Liver (tissue), 8 donors: ENCODE measurements at regions not wholly inside any gene's neighbourhood (a gene's known extent, or its start where the extent isn't known, plus 50 kb on each side); places are given as distances from the start of the nearest gene placed in this dataset.
"Not testable (repeated sequence)": the region's sequence is repeated elsewhere in the genome, so short reads cannot be mapped to it uniquely, and the experiment has no call there.

Experiments
- DNase-seq: peaks from one replicate; pipeline ENCODE4 v3.0.0-alpha.2; 2017; ENCODE audit warnings: low spot score
- H3K27ac ChIP-seq, 2 donors: one replicate each; pipeline ENCODE4 v1.7.0; 2013; ENCODE audit warnings: inconsistent platforms in 2 of 2, low read length in 2 of 2, control low read depth in 1 of 2, low read depth in 1 of 2, mild to moderate bottlenecking in 1 of 2
- H3K27me3 ChIP-seq, 4 donors: one replicate each; pipeline versions ENCODE4 v1.6.1 to v1.7.0; 2013; ENCODE audit warnings: low read length in 3 of 4, inconsistent platforms in 1 of 4, mild to moderate bottlenecking in 1 of 4, moderate library complexity in 1 of 4; ENCODE audit not compliant: control insufficient read depth in 4 of 4, insufficient read depth in 4 of 4
- H3K36me3 ChIP-seq, 4 donors: one replicate each; pipeline versions ENCODE4 v1.6.1 to v1.7.0; 2013; ENCODE audit warnings: low read length in 3 of 4, mild to moderate bottlenecking in 3 of 4, low read depth in 1 of 4, moderate library complexity in 1 of 4; ENCODE audit not compliant: control insufficient read depth in 4 of 4, insufficient read depth in 3 of 4
- H3K4me1 ChIP-seq, 4 donors: one replicate each; pipeline versions ENCODE4 v1.6.1 to v1.7.0; 2013; ENCODE audit warnings: low read length in 3 of 4, mild to moderate bottlenecking in 3 of 4, moderate library complexity in 1 of 4; ENCODE audit not compliant: control insufficient read depth in 4 of 4, insufficient read depth in 4 of 4
- H3K4me3 ChIP-seq, 3 donors: one replicate each; pipeline versions ENCODE4 v1.6.1 to v1.7.0; 2013; ENCODE audit warnings: low read length in 3 of 3, control low read depth in 1 of 3, low read depth in 1 of 3, mild to moderate bottlenecking in 1 of 3
- H3K9ac ChIP-seq, 2 donors: one replicate each; pipeline ENCODE4 v1.7.0; 2013; ENCODE audit warnings: low read length in 2 of 2, mild to moderate bottlenecking in 2 of 2, moderate library complexity in 2 of 2, control low read depth in 1 of 2, low read depth in 1 of 2
- H3K9me3 ChIP-seq, 4 donors: one replicate each; pipeline versions ENCODE4 v1.6.1 to v1.7.0; 2013; ENCODE audit warnings: low read length in 3 of 4; ENCODE audit not compliant: control insufficient read depth in 4 of 4
- ATF3 ChIP-seq: IDR thresholded peaks from 2 replicates; pipeline ENCODE4 v1.6.1; 2016; ENCODE audit warnings: antibody characterized with exemption
- EGR1 ChIP-seq, 2 donors: IDR thresholded peaks; 2 replicates each; pipeline ENCODE4 v1.6.1; 2016 to 2018; ENCODE audit warnings: antibody characterized with exemption in 2 of 2, low read depth in 2 of 2
- FOXA1 ChIP-seq: IDR thresholded peaks from 2 replicates; pipeline ENCODE4 v1.6.1; 2016; ENCODE audit warnings: antibody characterized with exemption
- FOXA2 ChIP-seq: IDR thresholded peaks from 2 replicates; pipeline ENCODE4 v1.6.1; 2016; ENCODE audit warnings: antibody characterized with exemption
- GABPA ChIP-seq, 2 donors: IDR thresholded peaks in 1 of 2; conservative IDR thresholded peaks in 1 of 2; 2 replicates each; pipeline ENCODE4 v1.6.1; 2016; ENCODE audit warnings: antibody characterized with exemption in 2 of 2, mild to moderate bottlenecking in 1 of 2, moderate library complexity in 1 of 2
- HNF4A ChIP-seq, 2 donors: conservative IDR thresholded peaks; 2 replicates each; pipeline ENCODE4 v1.6.1; 2016; ENCODE audit warnings: antibody characterized with exemption in 2 of 2, mild to moderate bottlenecking in 2 of 2
- HNF4G ChIP-seq: IDR thresholded peaks from 2 replicates; pipeline ENCODE4 v1.6.1; 2016; ENCODE audit warnings: antibody characterized with exemption
- JUND ChIP-seq, 2 donors: IDR thresholded peaks; 2 replicates each; pipeline ENCODE4 v1.6.1; 2016; ENCODE audit warnings: antibody characterized with exemption in 2 of 2
- MAX ChIP-seq: IDR thresholded peaks from 2 replicates; pipeline ENCODE4 v1.6.1; 2016; ENCODE audit warnings: antibody characterized with exemption
- NR2F2 ChIP-seq: IDR thresholded peaks from 2 replicates; pipeline ENCODE4 v1.6.1; 2016; ENCODE audit warnings: antibody characterized with exemption
- RAD21 ChIP-seq, 2 donors: IDR thresholded peaks; 2 replicates each; pipeline ENCODE4 v1.6.1; 2016; ENCODE audit warnings: antibody characterized with exemption in 2 of 2, mild to moderate bottlenecking in 2 of 2
- RXRA ChIP-seq, 2 donors: IDR thresholded peaks; 2 replicates each; pipeline ENCODE4 v1.6.1; 2017 to 2018; ENCODE audit warnings: antibody characterized with exemption in 2 of 2, mild to moderate bottlenecking in 1 of 2
- SP1 ChIP-seq: IDR thresholded peaks from 2 replicates; pipeline ENCODE4 v1.6.1; 2018; ENCODE audit warnings: antibody characterized with exemption, mild to moderate bottlenecking
- TAF1 ChIP-seq: conservative IDR thresholded peaks from 2 replicates; pipeline ENCODE4 v1.6.1; 2016; ENCODE audit warnings: antibody characterized with exemption, mild to moderate bottlenecking
- YY1 ChIP-seq: IDR thresholded peaks from 2 replicates; pipeline ENCODE4 v1.6.1; 2016; ENCODE audit warnings: antibody characterized with exemption, mild to moderate bottlenecking
- WGBS: extraction: QIAGEN DNeasy Blood & Tissue Kit; methylation state at CpG from one replicate; pipeline ENCODE4 v1.1.7; 2013; 5-methylcytosine and 5-hydroxymethylcytosine counted together
- TF ChIP-seq, protein P1 (sequence below): IDR thresholded peaks from 2 replicates; pipeline ENCODE4 v1.6.1; 2016; ENCODE audit warnings: antibody characterized with exemption, mild to moderate bottlenecking
- TF ChIP-seq, protein P2 (sequence below): IDR thresholded peaks from 2 replicates; pipeline ENCODE4 v1.6.1; 2016; ENCODE audit warnings: antibody characterized with exemption
- TF ChIP-seq, protein P3 (sequence below): fragments of 150-350 bp; IDR thresholded peaks from 2 replicates; pipeline ENCODE4 v1.5.1; 2017; ENCODE audit warnings: improper control_type of control experiment, low read depth, low read length; ENCODE audit not compliant: missing input control
- donor health status: healthy.
- donor health status: healthy.
- donor health status: healthy.
- donor health status: healthy.
- donor health status: healthy.

GRCh38 chr2:39881948-39882347 is 102.9 kb upstream of the THUMPD2 start:
- Histone ChIP-seq H3K27ac (no peak overlapping the region), H3K4me3 (no peak overlapping the region), H3K27me3 (no peaks in the 10 kb centered on the region), H3K36me3 (no peaks in the 10 kb centered on the region), H3K9ac (no peak overlapping the region), H3K4me1 (no peaks in the 10 kb centered on the region), H3K9me3 (no peaks in the 10 kb centered on the region)
- DNase-seq: no peak
- TF ChIP-seq GABPA (IDR thresholded peaks at IDR 0.05 in 1 of 2, conservative IDR thresholded peaks at IDR 0.05 in 1 of 2) (no peak), TAF1 (no peak), FOXA2 (no peak), JUND (IDR thresholded peaks at IDR 0.05) (no peak), ATF3 (no peak)
- WGBS: 72% methylated on average over 1 of the region's 1 CpG

DNA sequence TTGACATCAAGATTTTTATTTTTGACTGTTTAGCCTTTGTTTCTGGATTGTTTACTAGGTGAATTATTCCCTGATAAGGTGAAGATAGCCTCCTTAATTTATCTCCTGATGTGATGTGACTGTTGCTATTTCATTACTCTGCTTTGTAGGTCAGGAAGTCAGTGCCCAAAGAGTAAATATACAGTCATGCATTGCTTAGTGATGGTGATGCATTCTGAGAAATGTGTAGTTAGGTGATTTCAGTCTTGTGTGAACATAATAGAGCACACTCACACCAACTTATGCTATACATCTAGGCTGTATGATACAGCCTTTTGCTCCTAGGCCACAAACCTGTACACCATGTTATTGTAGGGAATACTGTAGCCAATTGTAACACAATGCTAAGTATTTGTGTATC is 102.4 kb upstream of the THUMPD2 start:
- DNase-seq: no peak
- Histone ChIP-seq H3K9me3 (no peaks in the 10 kb centered on the region), H3K27ac (no peak overlapping the region), H3K4me3 (no peak overlapping the region), H3K27me3 (no peaks in the 10 kb centered on the region), H3K36me3 (no peaks in the 10 kb centered on the region), H3K4me1 (no peaks in the 10 kb centered on the region), H3K9ac (no peak overlapping the region)
- TF ChIP-seq FOXA2: no peak
- TF ChIP-seq RAD21 (IDR thresholded peaks at IDR 0.05): no peak

- H3K9me3 ChIP-seq, H3K4me1 ChIP-seq, H3K27ac ChIP-seq, H3K9ac ChIP-seq, H3K27me3 ChIP-seq, H3K4me3 ChIP-seq, DNase-seq, H3K36me3 ChIP-seq: not testable (repeated sequence)
- WGBS: 90% methylated on average over 2 of the region's 2 CpGs
Measured at GRCh38 chr2:39879001-39879400, 99.9 kb upstream of the THUMPD2 start.

GRCh38 chr2:39875914-39876267 is 96.8 kb upstream of the THUMPD2 start:
- H3K9me3 ChIP-seq: no peaks in the 10 kb centered on the region
- H3K4me1 ChIP-seq: no peaks in the 10 kb centered on the region
- no peak overlapping the region for H3K27ac ChIP-seq
- H3K36me3 ChIP-seq: no peaks in the 10 kb centered on the region
- no peak for DNase-seq
- H3K4me3 ChIP-seq: no peak overlapping the region
- H3K27me3 ChIP-seq: no peaks in the 10 kb centered on the region
- 65% methylated on average over 1 of the region's 1 CpG for WGBS
- H3K9ac ChIP-seq: no peak overlapping the region
- TF ChIP-seq NR2F2 (no peak), FOXA1 (no peak), HNF4A (conservative IDR thresholded peaks at IDR 0.05) (no peak), TAF1 (no peak), RAD21 (IDR thresholded peaks at IDR 0.05) (no peak), MAX (no peak), YY1 (no peak), ATF3 (no peak), JUND (IDR thresholded peaks at IDR 0.05) (no peak), EGR1 (IDR thresholded peaks at IDR 0.05; ENCODE audit: low read depth in 2 of 2) (no peak), RXRA (IDR thresholded peaks at IDR 0.05) (no peak), FOXA2 (no peak), HNF4G (no peak), SP1 (no peak)
- TF ChIP-seq, protein P1, sequence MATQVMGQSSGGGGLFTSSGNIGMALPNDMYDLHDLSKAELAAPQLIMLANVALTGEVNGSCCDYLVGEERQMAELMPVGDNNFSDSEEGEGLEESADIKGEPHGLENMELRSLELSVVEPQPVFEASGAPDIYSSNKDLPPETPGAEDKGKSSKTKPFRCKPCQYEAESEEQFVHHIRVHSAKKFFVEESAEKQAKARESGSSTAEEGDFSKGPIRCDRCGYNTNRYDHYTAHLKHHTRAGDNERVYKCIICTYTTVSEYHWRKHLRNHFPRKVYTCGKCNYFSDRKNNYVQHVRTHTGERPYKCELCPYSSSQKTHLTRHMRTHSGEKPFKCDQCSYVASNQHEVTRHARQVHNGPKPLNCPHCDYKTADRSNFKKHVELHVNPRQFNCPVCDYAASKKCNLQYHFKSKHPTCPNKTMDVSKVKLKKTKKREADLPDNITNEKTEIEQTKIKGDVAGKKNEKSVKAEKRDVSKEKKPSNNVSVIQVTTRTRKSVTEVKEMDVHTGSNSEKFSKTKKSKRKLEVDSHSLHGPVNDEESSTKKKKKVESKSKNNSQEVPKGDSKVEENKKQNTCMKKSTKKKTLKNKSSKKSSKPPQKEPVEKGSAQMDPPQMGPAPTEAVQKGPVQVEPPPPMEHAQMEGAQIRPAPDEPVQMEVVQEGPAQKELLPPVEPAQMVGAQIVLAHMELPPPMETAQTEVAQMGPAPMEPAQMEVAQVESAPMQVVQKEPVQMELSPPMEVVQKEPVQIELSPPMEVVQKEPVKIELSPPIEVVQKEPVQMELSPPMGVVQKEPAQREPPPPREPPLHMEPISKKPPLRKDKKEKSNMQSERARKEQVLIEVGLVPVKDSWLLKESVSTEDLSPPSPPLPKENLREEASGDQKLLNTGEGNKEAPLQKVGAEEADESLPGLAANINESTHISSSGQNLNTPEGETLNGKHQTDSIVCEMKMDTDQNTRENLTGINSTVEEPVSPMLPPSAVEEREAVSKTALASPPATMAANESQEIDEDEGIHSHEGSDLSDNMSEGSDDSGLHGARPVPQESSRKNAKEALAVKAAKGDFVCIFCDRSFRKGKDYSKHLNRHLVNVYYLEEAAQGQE: no peak
- TF ChIP-seq, protein P2, sequence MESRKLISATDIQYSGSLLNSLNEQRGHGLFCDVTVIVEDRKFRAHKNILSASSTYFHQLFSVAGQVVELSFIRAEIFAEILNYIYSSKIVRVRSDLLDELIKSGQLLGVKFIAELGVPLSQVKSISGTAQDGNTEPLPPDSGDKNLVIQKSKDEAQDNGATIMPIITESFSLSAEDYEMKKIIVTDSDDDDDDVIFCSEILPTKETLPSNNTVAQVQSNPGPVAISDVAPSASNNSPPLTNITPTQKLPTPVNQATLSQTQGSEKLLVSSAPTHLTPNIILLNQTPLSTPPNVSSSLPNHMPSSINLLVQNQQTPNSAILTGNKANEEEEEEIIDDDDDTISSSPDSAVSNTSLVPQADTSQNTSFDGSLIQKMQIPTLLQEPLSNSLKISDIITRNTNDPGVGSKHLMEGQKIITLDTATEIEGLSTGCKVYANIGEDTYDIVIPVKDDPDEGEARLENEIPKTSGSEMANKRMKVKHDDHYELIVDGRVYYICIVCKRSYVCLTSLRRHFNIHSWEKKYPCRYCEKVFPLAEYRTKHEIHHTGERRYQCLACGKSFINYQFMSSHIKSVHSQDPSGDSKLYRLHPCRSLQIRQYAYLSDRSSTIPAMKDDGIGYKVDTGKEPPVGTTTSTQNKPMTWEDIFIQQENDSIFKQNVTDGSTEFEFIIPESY: no peak
- TF ChIP-seq, protein P3, sequence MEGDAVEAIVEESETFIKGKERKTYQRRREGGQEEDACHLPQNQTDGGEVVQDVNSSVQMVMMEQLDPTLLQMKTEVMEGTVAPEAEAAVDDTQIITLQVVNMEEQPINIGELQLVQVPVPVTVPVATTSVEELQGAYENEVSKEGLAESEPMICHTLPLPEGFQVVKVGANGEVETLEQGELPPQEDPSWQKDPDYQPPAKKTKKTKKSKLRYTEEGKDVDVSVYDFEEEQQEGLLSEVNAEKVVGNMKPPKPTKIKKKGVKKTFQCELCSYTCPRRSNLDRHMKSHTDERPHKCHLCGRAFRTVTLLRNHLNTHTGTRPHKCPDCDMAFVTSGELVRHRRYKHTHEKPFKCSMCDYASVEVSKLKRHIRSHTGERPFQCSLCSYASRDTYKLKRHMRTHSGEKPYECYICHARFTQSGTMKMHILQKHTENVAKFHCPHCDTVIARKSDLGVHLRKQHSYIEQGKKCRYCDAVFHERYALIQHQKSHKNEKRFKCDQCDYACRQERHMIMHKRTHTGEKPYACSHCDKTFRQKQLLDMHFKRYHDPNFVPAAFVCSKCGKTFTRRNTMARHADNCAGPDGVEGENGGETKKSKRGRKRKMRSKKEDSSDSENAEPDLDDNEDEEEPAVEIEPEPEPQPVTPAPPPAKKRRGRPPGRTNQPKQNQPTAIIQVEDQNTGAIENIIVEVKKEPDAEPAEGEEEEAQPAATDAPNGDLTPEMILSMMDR: no peak
